ENCODE measurements at regions not wholly inside any gene's neighbourhood (a gene's known extent, or its start where the extent isn't known, plus 50 kb on each side); places are given as distances from the start of the nearest gene placed in this dataset.
"Not testable (repeated sequence)": the region's sequence is repeated elsewhere in the genome, so short reads cannot be mapped to it uniquely, and the experiment has no call there.

- DNase-seq = no peak
- in situ Hi-C loops (cut with MboI; ENCODE audit: low pct_unique_long_range_greater_than_20kb, low sequenced_read_pairs) = no loop called here
Observed at GRCh38 chr20:41748756-41749582, 130.8 kb upstream of the CHD6 start.

- in situ Hi-C loops (cut with MboI; ENCODE audit: low pct_unique_long_range_greater_than_20kb, low sequenced_read_pairs) = no loop called here
- DNase-seq = no peak
Observed at GRCh38 chr20:41748051-41748450, 129.9 kb upstream of the CHD6 start.

DNA sequence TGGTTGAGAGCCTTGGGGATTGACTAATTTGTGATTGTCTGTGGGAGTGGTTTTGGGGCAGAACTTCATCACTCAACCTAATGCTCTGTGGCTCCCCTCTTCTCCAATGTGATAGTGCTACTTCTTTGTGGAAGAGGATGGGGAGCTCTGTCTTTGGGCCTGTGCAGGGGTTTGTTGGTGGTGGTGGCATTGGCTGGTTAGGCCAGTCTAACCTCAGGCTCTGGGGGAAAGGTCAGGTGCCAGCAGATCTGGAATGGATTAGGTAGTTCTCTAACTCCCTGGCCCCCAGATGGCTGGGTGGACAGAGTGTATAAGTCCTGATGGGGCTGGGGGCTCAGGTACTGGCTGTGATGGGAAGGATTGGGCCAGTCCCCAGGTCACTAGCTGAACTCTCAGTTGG, 129.0 kb upstream of the CHD6 start:
- no peak for DNase-seq
- in situ Hi-C loops (cut with MboI; ENCODE audit: low pct_unique_long_range_greater_than_20kb, low sequenced_read_pairs) = no loop called here

DNA sequence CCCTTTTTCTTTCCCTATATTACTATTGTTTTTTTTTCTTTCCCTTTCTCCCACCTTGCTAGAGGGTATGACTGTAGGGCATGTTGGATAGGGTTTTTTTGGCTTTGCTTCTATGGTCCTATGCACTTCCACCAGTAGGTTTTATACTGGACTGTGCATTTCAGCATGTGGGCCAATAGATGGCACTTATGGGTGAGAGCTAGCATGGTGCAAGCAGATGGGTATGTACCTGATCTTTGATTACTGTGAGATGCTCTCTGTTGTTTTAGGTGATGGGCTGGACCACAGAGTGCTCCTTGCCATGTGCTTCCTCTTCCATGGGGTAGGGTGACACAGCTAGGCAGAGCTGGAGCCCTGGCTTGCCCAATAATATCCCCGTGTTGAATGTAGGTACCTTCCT, 128.5 kb upstream of the CHD6 start:
- no peak for DNase-seq
- in situ Hi-C loops (cut with MboI; ENCODE audit: low pct_unique_long_range_greater_than_20kb, low sequenced_read_pairs) = no loop called here

DNA sequence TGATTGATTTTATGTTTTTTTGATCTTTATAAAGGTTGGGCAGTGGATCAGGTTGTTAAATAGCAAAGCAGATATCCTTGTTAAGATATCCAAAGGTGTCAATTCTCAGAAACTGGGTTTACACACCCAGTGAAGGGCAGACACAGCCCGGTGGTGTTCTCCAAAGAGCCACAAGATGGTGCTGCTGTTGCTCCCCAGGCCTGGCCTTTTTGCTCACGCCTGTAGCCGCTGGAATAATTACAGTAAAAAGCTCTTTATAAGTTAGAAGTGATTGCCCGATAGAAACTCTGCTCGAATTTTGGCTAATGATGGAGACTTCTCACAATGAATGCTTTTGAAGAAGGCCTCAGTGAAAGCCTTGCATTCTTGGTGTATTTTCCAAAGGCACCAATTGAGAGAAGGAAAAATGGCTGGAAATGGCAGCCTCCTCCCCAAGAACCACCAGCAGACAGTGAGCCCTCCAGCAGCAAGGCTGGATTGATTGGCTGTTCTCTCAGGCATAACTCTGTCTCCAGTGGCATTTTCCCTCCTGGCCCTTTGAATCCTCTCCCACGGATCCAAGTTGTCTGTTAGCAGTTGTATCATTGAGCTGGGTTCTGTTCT, 120.5 kb upstream of the CHD6 start:
- in situ Hi-C loops (cut with MboI; ENCODE audit: low pct_unique_long_range_greater_than_20kb, low sequenced_read_pairs) = no loop called here
- DNase-seq = peak; percentile 59

GRCh38 chr20:41735949-41736348, 117.8 kb upstream of the CHD6 start:
- in situ Hi-C loops (cut with MboI; ENCODE audit: low pct_unique_long_range_greater_than_20kb, low sequenced_read_pairs) = no loop called here
- DNase-seq = no peak

GRCh38 chr20:41734506-41734945, 116.3 kb upstream of the CHD6 start:
- in situ Hi-C loops (cut with MboI; ENCODE audit: low pct_unique_long_range_greater_than_20kb, low sequenced_read_pairs) = no loop called here
- peak; percentile 60 for DNase-seq

- peak; percentile 54 for DNase-seq
- in situ Hi-C loops (cut with MboI; ENCODE audit: low pct_unique_long_range_greater_than_20kb, low sequenced_read_pairs) = no loop called here
Observed at GRCh38 chr20:41733151-41733550, 115.0 kb upstream of the CHD6 start.

DNA sequence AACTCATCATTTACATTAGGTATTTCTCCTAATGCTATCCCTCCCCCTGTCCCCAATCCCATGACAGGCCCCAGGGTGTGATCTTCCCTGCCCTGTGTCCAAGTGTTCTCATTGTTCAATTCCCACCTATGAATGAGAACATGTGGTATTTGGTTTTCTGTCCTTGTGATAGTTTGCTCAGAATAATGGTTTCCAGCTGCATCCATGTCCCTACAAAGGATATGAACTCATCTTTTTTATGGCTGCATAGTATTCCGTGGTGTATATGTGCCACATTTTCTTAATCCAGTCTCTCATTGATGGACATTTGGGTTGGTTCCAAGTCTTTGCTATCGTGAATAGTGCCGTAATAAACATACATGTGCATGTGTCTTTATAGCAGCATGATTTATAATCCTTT, 113.0 kb upstream of the CHD6 start:
- in situ Hi-C loops (cut with MboI; ENCODE audit: low pct_unique_long_range_greater_than_20kb, low sequenced_read_pairs); DNase-seq: not testable (repeated sequence)

GRCh38 chr20:41727681-41728080, 109.5 kb upstream of the CHD6 start:
- DNase-seq; in situ Hi-C loops (cut with MboI; ENCODE audit: low pct_unique_long_range_greater_than_20kb, low sequenced_read_pairs): not testable (repeated sequence)

- DNase-seq = no peak
- in situ Hi-C loops (cut with MboI; ENCODE audit: low pct_unique_long_range_greater_than_20kb, low sequenced_read_pairs) = no loop called here
Observed at GRCh38 chr20:41726727-41727126, 108.5 kb upstream of the CHD6 start.

GRCh38 chr20:41719151-41719550, 101.0 kb upstream of the CHD6 start:
- in situ Hi-C loops (cut with MboI; ENCODE audit: low pct_unique_long_range_greater_than_20kb, low sequenced_read_pairs) = no loop called here
- DNase-seq = no peak

GRCh38 chr20:41717483-41717882, 99.3 kb upstream of the CHD6 start:
- in situ Hi-C loops (cut with MboI; ENCODE audit: low pct_unique_long_range_greater_than_20kb, low sequenced_read_pairs) = no loop called here
- no peak for DNase-seq

- in situ Hi-C loops (cut with MboI; ENCODE audit: low pct_unique_long_range_greater_than_20kb, low sequenced_read_pairs) = no loop called here
- DNase-seq = no peak
Observed at GRCh38 chr20:41716911-41717310, 98.7 kb upstream of the CHD6 start.

GRCh38 chr20:41716436-41716835, 98.3 kb upstream of the CHD6 start:
- in situ Hi-C loops (cut with MboI; ENCODE audit: low pct_unique_long_range_greater_than_20kb, low sequenced_read_pairs) = no loop called here
- no peak for DNase-seq

DNA sequence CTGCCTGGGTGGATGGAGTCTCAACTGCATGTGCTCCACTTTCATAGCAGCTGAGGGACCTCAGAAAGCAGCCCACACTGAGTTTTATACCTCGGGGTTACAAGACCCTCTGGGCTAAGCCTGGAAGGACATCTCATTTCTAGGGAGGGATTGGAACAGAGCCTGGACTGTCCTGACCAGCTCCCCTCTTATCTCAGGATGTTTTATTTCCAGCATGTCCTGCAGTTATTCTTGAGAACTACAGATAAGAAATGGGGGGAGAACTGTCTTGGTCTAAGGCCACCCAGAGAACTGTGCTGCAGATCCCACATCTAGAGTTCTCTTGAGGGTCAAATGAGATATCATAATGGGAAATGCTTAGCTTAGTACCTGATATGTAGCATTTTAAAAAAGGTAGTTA, 97.3 kb upstream of the CHD6 start:
- DNase-seq = no peak
- in situ Hi-C loops (cut with MboI; ENCODE audit: low pct_unique_long_range_greater_than_20kb, low sequenced_read_pairs) = no loop called here

GRCh38 chr20:41714030-41714429, 95.9 kb upstream of the CHD6 start:
- DNase-seq = no peak
- in situ Hi-C loops (cut with MboI; ENCODE audit: low pct_unique_long_range_greater_than_20kb, low sequenced_read_pairs) = no loop called here

GRCh38 chr20:41704896-41705295, 86.7 kb upstream of the CHD6 start:
- in situ Hi-C loops (cut with MboI; ENCODE audit: low pct_unique_long_range_greater_than_20kb, low sequenced_read_pairs) = no loop called here
- no peak for DNase-seq

- in situ Hi-C loops (cut with MboI; ENCODE audit: low pct_unique_long_range_greater_than_20kb, low sequenced_read_pairs) = no loop called here
Observed at GRCh38 chr20:41702647-41703046, 84.5 kb upstream of the CHD6 start.

DNA sequence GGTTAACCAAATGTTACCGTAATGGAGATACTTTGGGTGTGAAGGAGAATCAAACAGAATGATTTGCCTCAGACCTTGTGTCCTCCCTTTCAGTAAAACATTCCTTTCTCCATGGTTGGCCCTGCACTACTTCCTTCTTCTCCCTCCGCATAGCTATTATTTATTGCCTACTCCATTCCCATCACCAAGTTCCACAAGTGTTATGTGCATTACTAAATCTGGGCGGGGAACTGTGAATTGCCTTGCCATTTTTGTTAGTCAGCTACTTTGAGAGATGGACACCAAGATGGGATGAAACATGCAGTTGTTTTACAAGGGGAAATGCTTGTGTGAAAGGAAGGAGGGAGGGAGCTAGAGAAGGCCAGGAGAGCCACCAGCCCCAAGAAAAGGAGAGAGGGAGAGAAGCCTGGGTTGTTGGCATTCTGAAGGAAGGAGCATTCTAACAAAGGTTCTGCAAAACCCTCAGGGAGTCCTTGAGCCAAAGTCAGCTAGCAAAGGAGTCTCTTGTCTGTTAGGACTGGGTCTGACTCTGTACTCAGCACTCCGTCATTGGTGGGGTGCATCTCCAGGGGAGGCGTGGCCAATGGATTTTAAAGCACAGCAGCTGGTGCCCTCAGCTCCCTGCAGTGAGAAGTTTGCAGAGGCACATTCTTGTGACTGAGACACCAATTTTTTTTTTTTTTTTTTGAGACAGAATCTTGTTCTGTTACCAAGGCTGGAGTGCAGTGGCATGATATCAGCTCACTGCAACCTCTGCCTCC, 83.6 kb upstream of the CHD6 start:
- DNase-seq = no peak
- in situ Hi-C loops (cut with MboI; ENCODE audit: low pct_unique_long_range_greater_than_20kb, low sequenced_read_pairs) = no loop called here

More at GRCh38 chr20:41702647-41703046, 84.5 kb upstream of the CHD6 start:
- DNase-seq = no peak
